ENCODE measurements at regions not wholly inside any gene's neighbourhood (a gene's known extent, or its start where the extent isn't known, plus 50 kb on each side); places are given as distances from the start of the nearest gene placed in this dataset.
A peak's percentile ranks its signal among the peaks of the same experiment; 100 is the strongest.

DNA sequence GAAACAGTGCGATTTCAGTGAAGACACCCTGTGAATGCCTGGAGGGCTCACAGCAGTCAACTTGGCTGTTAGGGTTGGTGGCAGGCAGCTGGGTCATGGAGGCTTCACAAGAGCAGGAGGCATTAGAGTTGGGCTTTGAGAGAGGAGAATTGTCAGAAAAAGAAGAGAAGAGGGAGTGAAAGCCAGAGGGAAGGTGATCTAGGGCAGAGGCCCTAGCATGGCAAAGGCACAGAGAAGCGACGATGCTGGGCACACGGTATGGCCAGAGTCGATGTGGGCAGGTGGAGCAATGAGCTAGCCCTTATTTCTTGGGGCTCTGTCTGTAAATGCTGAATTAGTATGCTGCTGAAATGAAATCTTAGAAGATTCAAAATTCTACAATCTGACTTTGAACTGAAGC lies 52.6 kb upstream of the OLFM4 start:
- DNase-seq (ENCODE audit: low read depth in 2 of 2) = no peak

DNA sequence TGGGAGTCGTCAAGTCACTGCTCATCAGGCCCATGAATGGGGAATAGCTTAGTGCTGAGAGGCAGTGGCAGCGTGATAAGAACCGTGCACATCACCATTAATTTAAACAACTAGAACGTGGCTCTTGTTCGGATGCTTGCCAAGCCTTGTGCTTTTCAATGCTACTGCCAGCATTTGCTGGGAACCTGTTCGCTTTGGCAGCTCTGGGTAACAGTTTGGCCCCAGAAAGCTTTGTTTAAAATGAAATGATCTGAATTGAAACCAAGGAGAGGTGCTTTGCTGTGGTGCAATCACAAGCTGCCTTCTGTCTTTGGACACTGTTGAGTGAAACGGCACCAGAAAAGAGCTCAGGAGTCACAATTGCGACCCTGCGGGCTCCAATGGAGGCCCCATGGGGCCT lies 53.5 kb upstream of the OLFM4 start:
- no peak for DNase-seq (ENCODE audit: low read depth in 2 of 2)

DNA sequence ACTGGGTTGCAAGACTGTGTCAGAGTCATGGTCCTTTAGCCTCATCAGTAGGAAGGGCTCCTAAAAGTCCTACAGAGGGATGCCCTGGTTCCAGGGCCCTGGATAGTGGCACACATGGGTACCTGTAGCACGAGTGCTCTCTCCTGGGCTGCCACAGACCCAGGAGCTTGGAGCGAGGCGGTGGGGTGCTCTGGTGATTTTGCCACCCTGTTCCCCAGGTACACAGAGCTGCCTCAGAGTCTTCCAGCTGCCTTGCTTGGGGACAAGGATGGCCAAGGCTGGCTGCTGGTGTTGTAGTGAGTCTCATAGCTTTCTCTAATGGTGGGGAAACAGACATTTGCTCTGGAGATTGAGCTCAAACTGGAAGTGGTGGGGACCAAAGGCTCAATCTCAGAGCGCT lies 53.9 kb upstream of the OLFM4 start:
- no peak for DNase-seq (ENCODE audit: low read depth in 2 of 2)

DNA sequence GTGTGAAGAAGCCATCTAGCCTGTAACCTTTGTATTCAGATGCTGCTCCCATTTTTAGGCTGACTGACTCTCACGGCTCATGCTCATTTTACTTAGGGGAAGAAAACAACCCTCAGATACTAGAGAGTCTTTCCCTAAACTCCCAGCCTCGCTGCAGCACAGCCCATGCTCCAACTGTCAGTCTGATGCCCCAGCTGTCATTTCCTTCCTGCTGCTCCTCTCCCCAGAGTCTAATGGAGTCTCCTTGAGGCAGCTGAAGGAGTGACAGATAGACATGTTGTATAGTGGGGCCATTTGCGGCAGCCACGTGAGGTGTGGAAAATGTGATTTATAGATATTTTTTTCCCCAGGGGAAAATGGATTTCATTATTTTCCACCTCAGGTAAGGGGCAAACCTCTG lies 59.2 kb upstream of the OLFM4 start:
- no peak for DNase-seq (ENCODE audit: low read depth in 2 of 2)

DNA sequence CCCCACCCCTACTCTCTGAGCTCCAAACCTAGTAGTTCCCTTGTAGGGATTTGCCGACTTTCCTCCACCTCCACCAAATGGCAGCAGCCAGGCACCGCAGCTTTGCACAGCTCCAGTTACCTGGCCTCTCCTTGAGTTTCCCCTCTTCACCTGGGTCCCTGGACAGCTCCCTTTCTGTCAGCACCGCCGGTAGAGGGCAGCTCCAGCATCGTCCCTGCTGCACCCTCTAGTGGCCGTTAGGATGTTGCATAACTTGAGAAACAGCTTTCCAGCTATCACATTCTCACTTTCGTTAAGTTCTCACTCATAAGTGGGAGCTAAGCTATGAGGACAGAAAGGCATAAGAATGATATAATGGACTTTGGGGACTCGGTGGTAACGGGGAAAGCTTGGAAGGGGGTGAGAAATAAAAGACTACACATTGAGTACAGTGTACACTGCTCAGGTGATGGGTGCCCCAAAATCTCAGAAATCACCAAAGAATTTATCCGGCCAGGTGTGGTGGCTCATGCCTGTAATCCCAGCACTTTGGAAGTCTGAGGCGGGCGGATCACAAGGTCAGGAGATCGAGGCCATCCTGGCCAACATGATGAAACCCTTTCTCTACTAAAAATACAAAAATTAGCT lies 60.4 kb upstream of the OLFM4 start:
- DNase-seq (ENCODE audit: low read depth in 2 of 2) = peak; percentile 16 to 21

DNA sequence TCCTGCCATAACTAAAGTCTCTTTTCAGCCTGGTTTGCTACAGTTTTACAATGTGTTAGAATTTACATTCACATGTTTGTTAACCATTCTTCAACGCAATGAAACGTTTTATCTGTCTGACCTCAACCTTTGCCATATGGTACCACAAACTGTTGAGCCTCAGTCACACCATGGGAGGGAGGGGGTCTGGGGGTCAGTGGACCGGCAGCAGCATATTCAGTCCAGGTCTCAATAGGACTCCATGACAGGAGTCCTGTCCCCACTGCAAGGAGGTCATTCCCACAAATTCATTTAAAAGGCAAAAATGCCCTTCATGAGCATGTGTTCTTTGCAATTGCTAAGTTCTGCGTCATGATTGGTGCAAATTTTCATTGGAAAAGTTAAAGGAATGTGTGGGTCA lies 66.6 kb upstream of the OLFM4 start:
- no peak for DNase-seq (ENCODE audit: low read depth in 2 of 2)

DNA sequence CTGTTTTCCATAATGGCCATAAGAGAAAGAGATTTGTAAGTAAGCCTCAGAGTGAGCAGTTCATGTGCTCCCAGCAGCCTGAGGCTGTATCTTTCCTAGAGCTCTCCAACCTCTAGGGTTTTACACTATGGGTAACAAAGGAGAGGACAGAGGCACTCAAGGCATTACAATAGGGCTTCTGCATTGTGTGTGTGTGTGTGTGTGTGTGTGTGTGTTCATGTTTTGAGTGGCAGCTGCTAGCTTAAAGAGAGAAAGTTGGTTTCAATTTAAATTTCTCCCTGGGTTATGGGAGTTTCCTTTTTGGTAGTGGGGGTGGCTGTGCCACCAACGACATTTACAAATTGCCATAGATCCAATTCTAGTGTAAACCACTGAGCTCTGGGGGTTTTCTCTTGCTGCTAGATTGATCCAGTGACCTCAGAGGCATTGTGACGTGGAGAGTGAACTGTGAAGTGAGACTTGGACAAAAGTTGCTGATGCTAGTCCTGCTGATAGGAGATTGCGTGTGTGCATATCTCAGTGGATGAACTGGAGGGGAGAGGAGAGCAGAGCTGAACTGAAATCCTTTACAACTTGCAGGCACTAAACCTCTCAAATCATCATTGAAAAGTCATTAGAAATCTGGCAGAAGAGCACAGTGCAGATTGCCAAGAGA lies 67.2 kb upstream of the OLFM4 start:
- DNase-seq (ENCODE audit: low read depth in 2 of 2) = no peak

DNA sequence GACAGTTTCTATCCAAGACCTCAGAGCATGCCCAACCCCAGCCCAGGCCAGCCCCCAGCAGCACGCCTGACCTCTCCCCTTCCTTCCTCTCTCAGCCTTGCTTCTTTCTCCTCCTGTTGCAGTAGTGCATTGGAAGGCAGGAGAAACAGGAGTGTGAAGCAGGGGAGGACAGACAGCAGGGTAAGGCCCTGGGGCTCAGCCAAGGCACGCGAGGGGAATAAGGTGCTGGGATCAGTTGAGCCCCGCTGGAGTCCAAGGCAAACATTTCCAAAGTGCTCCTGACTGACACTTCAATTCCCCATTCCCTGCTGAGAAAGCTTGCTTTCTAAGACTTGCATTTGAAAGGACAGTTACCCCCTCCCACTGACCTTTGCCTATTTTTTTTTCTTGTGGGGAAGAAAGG lies 73.1 kb upstream of the OLFM4 start:
- DNase-seq (ENCODE audit: low read depth in 2 of 2) = no peak

DNA sequence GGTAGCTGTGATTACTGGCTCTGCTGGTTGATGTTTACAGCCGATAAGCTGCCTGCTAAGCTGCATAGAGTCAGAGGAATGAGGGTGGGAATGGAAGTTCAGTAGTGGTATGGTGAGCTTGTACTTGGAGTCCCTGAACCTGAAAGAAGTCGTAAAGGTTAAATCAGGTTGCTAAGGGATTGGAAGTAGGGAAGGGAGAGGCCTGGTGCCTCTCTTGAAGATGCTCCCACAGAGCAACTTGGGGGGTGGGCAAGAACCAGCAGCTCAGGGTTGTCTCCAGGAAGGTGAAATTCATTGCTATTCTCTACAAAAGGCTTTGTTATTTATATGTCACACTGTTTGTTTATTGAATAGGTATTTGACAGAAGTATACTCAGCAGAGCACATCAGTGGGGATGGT lies 73.8 kb upstream of the OLFM4 start:
- no peak for DNase-seq (ENCODE audit: low read depth in 2 of 2)

DNA sequence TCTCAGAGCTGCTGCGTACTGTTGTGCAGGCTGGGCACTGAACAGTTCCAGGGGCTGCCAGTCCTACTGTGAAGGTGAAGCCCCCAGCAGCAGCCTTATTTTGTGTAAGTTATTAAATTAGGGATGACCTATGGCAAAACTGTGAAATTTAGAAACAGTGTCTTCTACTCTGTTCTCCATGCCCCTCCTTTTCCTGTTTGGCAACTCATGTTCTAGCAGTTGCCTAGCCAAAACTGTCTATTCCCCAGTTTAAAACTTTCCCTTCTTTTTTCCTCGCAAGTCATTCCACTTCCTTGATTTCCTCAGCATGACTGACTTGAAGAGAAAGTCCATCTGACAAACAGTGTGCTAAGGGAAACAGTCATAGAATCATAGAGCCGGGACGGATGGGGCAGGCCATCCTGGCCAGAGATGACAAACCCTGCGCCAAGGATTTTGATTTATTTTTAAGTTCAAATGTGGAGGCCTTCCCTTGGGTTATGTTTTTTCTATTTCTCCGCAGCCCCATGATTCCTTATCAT lies 78.1 kb upstream of the OLFM4 start:
- no peak for DNase-seq (ENCODE audit: low read depth in 2 of 2)

DNA sequence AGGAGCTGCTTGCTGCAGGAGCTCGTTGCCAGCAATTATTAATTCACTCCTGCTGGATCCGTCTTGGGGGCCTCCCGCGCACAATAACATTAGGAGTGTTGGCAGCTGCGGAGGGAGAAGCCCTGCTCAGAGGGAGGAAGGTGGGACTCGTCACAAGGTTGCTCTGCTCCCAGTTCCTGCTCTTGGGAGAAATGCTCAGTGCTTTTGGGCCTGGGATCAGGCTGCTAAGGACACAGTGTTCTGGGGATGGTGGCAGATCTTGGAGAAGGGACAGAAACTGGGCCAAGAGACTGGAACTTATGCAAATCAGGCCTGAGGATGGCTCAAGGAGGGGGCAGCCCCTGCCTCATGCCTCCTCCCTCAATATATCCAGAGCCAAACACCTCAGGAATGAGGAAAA lies 78.9 kb upstream of the OLFM4 start:
- no peak for DNase-seq (ENCODE audit: low read depth in 2 of 2)

DNA sequence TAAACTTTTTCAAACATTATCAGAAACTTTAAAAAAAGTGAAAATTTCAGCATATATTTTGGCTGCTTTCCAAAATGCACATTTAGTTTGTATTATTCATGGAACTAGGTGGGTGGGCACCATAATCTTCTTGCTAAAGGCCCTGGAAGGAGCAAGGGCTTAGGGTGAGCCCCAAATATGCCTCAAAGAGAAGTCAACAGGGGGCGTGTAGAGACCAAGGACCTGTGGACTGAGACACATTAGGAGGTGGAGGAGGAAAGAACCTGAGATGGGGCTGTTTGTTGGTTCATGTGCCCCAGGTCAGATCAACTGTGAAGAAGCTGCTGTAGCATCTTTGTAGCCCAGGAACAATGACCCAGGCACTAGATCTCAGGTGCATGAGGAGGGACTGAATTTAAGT lies 79.6 kb upstream of the OLFM4 start:
- no peak for DNase-seq (ENCODE audit: low read depth in 2 of 2)

DNA sequence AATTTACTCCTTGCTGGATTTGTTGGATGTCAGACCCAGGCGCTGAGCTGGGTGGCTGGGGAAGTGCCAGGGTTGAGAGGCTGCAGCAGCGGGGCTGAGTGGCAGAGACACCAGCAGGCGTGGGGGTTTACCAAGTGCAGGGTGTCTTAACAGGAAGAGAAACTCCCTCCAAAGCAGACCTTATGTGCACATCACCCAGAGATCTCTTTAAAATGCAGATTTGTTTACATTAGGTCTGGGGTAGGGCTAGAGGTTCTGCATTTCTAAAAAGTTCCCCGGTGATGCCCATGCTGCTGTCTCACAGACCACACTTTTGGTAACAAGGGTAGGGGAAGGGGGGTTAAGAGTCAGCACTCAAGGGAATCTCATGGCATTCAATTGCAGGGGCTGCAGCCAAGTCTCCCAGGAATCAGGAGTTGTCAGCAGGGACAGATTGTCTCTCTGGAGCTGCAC lies 80.7 kb upstream of the OLFM4 start:
- DNase-seq (ENCODE audit: low read depth in 2 of 2) = no peak

DNA sequence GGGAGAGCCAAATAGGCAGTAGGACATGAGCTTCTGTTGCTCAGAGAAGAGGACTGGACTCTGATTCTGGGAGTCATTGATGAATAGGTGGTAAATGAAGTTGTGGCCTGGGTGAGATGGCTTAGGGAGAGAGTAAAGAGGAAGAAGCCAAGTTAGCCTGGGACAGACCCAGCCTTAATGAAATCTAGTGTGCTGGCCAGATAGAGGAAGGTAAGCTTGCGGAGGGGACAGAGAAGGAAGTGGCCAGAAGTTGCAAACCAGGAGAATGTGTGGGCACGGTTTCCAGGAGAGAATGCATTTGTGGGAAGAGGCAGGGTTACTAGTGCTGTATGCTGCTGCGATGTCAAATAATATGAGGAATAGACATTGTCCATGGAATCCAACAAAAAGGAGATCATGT lies 83.3 kb upstream of the OLFM4 start:
- DNase-seq (ENCODE audit: low read depth in 2 of 2) = no peak

DNA sequence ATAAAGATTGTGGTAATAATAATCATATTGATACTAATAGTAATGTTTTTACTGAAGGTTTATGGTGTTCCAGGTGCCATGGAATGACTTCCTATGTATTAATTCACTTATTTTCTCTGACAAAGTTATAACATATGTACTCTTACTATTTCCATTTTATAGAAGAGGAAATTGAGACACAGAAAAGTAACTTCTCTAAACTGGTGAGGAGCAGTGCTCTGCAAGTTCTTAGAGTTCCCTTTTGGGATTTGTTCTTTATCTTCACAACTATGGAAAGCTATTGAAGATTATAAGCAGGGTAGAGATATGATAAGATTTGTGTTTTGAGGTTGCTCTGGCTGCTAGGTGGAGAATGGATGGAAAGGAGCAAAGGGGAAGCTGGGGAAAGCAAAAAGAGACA lies 83.9 kb upstream of the OLFM4 start:
- no peak for DNase-seq (ENCODE audit: low read depth in 2 of 2)

DNA sequence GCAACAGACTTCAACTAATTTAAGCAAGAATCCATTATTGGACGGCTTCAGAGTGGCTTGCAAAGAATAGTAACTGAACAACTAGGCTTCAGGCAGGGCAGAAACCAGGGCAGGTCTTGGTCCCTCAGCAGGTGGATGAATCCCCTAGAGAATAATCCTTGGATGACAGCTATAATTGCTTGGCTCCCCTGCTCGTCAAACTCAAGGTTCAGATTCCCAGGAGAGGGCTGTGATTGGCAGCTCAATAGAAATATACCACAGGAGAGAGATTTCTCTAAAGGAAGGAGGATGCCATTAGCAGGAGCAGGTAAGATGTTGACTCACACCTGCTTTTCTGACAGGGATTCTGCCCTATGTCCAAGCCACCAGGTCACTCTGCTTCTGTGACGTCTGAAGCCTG lies 89.6 kb upstream of the PCDH8 start:
- DNase-seq (ENCODE audit: low read depth in 2 of 2) = no peak

DNA sequence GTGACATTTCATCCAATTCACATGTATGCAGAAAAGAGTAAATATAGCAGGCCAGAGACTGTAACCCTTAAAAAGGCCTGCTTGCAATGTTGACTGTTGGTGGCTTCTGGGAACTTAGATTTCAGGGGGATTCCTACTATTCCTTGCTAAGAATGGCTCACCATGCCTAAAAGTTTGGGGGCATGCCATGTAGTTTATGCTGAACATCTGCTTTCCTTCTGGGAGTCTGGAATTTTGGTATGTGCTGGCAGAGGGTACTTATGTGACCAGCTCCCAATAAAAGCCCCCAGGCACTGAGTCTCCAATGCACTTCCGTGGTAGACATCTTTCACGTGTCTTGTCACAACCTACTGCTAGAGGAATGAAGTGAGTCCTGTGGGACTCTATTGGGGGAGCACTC lies 88.4 kb upstream of the PCDH8 start:
- DNase-seq (ENCODE audit: low read depth in 2 of 2) = no peak

DNA sequence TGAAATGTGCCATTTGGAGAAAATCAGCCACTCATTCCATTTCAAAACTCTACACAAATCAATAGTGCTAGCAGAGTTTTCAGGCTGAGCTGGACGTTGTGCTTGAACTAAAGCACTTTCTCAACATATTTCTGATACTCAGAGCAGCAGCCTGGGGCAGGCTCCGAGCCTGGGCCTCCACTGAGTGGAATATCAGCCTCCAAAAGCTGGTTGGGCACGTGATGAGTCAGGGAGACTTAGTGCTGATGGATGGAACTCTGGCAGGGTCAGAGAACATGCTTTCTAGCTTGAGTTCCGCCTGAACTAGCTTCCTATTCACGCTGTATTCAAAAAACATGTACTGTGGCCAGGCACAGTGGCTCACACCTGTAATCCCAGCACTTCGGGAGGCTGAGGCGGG lies 85.8 kb upstream of the PCDH8 start:
- no peak for DNase-seq (ENCODE audit: low read depth in 2 of 2)

DNA sequence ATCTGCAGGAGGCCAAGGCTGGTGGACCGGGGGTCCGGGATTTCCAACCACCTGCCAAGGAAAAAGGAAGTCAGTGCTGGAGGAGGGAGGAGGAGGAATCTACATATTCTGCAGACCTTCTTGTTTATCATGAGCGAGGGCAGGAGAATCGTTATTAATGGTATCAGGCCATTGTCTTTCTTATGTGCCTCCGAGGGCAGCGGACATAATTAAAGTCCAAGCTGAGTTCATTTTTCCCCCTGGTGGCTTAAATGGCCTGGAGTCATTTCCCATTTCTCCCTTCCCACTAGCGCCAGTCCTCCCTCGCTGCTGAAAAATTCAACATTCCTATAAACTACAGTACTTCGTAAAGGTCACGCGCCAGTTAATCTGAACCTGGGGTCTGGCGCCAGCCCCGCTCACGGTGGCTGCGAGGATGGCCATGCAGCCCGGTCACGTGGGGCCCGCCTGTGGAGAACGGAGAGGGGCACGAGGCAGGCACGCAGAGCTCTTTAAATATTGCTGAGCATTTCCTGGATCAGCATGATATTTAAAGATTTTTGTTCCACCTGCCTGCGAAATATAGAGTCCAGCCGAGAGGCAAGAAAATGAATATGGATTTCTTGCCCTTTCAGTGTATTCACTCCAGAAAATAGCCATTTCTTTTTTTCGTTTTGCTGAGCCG lies 85.2 kb upstream of the PCDH8 start:
- no peak for DNase-seq (ENCODE audit: low read depth in 2 of 2)

DNA sequence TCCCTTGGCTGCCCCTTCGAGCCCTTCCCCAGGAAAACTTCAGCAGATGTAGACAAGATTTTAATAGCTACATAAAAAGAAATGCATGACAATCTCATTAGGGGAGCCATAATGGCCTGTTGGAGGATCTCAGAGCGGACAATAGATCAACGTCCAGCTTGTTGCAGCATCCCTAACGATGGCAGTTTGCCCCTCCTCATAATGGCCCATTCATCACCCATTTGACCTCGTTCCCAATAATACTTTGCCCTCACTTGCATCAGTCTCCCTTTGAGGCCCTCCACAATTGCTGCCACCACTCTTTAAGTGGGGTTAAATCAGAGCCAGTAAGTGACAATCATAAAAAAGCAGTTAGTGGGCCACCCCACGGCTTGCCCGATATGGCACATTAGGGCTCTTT lies 84.7 kb upstream of the PCDH8 start:
- no peak for DNase-seq (ENCODE audit: low read depth in 2 of 2)

DNA sequence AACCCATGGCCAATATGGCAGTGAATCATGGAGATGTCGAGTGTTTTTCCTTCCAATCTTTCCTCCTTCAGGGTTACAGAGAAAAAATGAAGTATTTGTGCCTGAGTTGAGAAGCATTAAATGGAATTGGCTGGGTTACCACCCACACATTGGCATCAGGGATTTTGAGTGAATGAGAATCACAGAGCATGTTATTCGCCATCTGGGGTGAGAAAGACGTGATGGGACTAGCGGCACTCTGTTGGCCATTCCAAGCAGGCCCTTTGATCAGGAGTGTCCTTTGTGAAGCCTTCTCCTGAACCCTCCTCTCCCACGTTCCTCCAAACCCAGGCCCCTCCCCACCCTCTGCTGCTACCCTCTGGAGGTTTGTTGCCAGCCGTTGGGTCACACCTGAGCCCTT lies 84.2 kb upstream of the PCDH8 start:
- no peak for DNase-seq (ENCODE audit: low read depth in 2 of 2)

DNA sequence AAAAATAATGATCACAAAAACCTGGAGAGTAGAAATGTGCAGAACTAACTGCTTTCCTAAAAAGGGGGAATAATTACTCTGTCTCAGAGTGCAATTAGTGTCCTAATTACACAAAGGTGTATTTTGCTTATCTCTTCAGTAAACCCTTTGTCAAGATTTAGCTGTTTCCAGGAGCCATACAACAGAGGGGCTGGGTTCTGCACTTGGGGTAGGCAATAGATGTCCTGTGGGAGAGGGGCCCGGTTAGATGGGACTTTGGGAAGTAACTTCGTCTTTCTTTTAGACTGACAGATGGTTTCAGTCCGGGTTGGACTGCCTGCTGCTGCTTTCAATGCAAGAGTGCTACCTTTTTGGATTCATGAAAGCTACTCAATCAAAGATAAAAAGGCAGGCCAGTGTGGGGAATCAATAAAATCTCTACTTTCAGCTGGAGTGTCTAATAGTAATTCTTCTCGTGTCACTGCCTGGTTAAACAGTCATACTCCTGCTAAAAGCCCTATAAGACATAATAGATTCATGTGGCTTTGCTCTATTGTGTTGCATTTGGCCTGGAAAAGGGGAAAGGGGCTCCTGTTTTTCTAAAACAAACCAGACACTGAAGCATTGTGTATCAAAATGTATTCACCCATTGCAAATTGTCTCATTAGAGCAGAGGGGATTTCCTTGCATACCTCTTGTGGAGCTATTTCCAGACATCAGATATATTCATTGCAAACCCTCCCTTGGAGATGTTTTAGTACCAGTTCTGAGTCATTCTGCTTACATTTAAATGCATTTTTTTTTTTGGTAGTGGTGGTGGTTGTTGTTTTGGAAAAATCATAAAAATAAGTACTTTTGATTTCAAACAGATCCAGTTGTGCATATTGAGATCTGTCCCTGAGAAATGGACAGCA lies 83.3 kb upstream of the PCDH8 start:
- no peak for DNase-seq (ENCODE audit: low read depth in 2 of 2)

All from stimulated activated CD8-positive, alpha-beta memory T cell treated with anti-CD3 and anti-CD28 coated beads, Interleukin-7, amount 100 ng/mL, for 1 hour (primary cell).